ENCODE measurements at regions not wholly inside any gene's neighbourhood (a gene's known extent, or its start where the extent isn't known, plus 50 kb on each side); places are given as distances from the start of the nearest gene placed in this dataset.

- Mint-ChIP-seq H3K4me1 (peaks cover 0 to 8% (median 4%) of the 10 kb centered on the region in 4 donors), H3K36me3 (no peaks in the 10 kb centered on the region), H3K9me3 (no peaks in the 10 kb centered on the region), H3K4me3 (peak overlapping the region in 3 of 10 donors; percentile 7 to 46 (median 16)), H3K27me3 (peaks cover 4 to 23% (median 12%) of the 10 kb centered on the region in 5 donors), H3K27ac (no peak overlapping the region)
- DNase-seq (no peak), ATAC-seq (no peak)
- POLR2A ChIA-PET, result no interaction called here
Observed at GRCh38 chr2:198371921-198372543, 567.6 kb downstream of the PLCL1 start.

GRCh38 chr2:198371329-198371728 is 566.9 kb downstream of the PLCL1 start:
- no peak for ATAC-seq

GRCh38 chr2:198368089-198368488 is 563.7 kb downstream of the PLCL1 start:
- Mint-ChIP-seq H3K27ac (no peak overlapping the region), H3K9me3 (no peaks in the 10 kb centered on the region), H3K27me3 (peaks cover 3 to 33% (median 4%) of the 10 kb centered on the region in 5 donors), H3K4me1 (peaks cover 0 to 8% (median 4%) of the 10 kb centered on the region in 4 donors), H3K36me3 (no peaks in the 10 kb centered on the region), H3K4me3 (no peak overlapping the region)
- DNase-seq, result no peak
- no peak for ATAC-seq
- POLR2A ChIA-PET, result no interaction called here

More at GRCh38 chr2:198371329-198371728, 566.9 kb downstream of the PLCL1 start:
- Mint-ChIP-seq H3K27ac (no peak overlapping the region), H3K27me3 (peaks cover 6 to 21% (median 10%) of the 10 kb centered on the region in 5 donors), H3K4me1 (peaks cover 0 to 8% (median 4%) of the 10 kb centered on the region in 4 donors), H3K9me3 (no peaks in the 10 kb centered on the region), H3K36me3 (no peaks in the 10 kb centered on the region), H3K4me3 (no peak overlapping the region)
- POLR2A ChIA-PET, result no interaction called here
- DNase-seq, result no peak

- Mint-ChIP-seq H3K36me3 (no peaks in the 10 kb centered on the region), H3K27ac (no peak overlapping the region), H3K4me3 (no peak overlapping the region), H3K4me1 (no peaks in the 10 kb centered on the region), H3K9me3 (no peaks in the 10 kb centered on the region), H3K27me3 (peaks cover 4 to 51% (median 17%) of the 10 kb centered on the region in 5 donors)
- POLR2A ChIA-PET, result no interaction called here
- DNase-seq, result no peak
- no peak for ATAC-seq
Observed at GRCh38 chr2:198362740-198363139, 558.3 kb downstream of the PLCL1 start.

GRCh38 chr2:198359308-198359707 is 554.9 kb downstream of the PLCL1 start:
- ATAC-seq (no peak), DNase-seq (no peak)
- H3K36me3 Mint-ChIP-seq, result no peaks in the 10 kb centered on the region
- POLR2A ChIA-PET, result interaction anchor here (0.6 kb wide), 1 partner anchor 63 kb away, joined by 4 read pairs; no protein-coding TSS in a partner anchor
- no peak overlapping the region for H3K27ac Mint-ChIP-seq
- H3K9me3 Mint-ChIP-seq, result no peaks in the 10 kb centered on the region
- H3K4me3 Mint-ChIP-seq, result no peak overlapping the region
- peaks cover 4 to 34% (median 24%) of the 10 kb centered on the region in 5 donors for H3K27me3 Mint-ChIP-seq
- no peaks in the 10 kb centered on the region for H3K4me1 Mint-ChIP-seq

- DNase-seq (no peak), ATAC-seq (no peak)
- POLR2A ChIA-PET, result no interaction called here
- Mint-ChIP-seq H3K4me1 (no peaks in the 10 kb centered on the region), H3K27ac (no peak overlapping the region), H3K36me3 (no peaks in the 10 kb centered on the region), H3K27me3 (peaks cover 6 to 40% (median 28%) of the 10 kb centered on the region in 5 donors), H3K4me3 (no peak overlapping the region), H3K9me3 (no peaks in the 10 kb centered on the region)
Observed at GRCh38 chr2:198356157-198356556, 551.8 kb downstream of the PLCL1 start.

- H3K4me1 Mint-ChIP-seq, result no peaks in the 10 kb centered on the region
- no peaks in the 10 kb centered on the region for H3K36me3 Mint-ChIP-seq
- POLR2A ChIA-PET, result no interaction called here
- peaks cover 2 to 26% (median 19%) of the 10 kb centered on the region in 5 donors for H3K27me3 Mint-ChIP-seq
- ATAC-seq, result no peak
- DNase-seq, result no peak
- H3K4me3 Mint-ChIP-seq, result no peak overlapping the region
- H3K9me3 Mint-ChIP-seq, result no peaks in the 10 kb centered on the region
- no peak overlapping the region for H3K27ac Mint-ChIP-seq
Observed at GRCh38 chr2:198351647-198352046, 547.3 kb downstream of the PLCL1 start.

- no peak overlapping the region for H3K4me3 Mint-ChIP-seq
- H3K9me3 Mint-ChIP-seq, result no peaks in the 10 kb centered on the region
- POLR2A ChIA-PET, result no interaction called here
- H3K4me1 Mint-ChIP-seq, result no peaks in the 10 kb centered on the region
- ATAC-seq (no peak), DNase-seq (no peak)
- peaks cover 3 to 33% (median 19%) of the 10 kb centered on the region in 5 donors for H3K27me3 Mint-ChIP-seq
- no peaks in the 10 kb centered on the region for H3K36me3 Mint-ChIP-seq
- peak overlapping the region in 1 of 10 donors; percentile 32 for H3K27ac Mint-ChIP-seq
Observed at GRCh38 chr2:198347946-198348345, 543.6 kb downstream of the PLCL1 start.

GRCh38 chr2:198347349-198347748 is 543.0 kb downstream of the PLCL1 start:
- Mint-ChIP-seq H3K36me3 (no peaks in the 10 kb centered on the region), H3K27me3 (peaks cover 3 to 30% (median 19%) of the 10 kb centered on the region in 5 donors), H3K27ac (no peak overlapping the region), H3K9me3 (no peaks in the 10 kb centered on the region), H3K4me1 (no peaks in the 10 kb centered on the region), H3K4me3 (no peak overlapping the region)
- ATAC-seq (no peak), DNase-seq (no peak)
- POLR2A ChIA-PET, result no interaction called here

GRCh38 chr2:198343471-198343870 is 539.1 kb downstream of the PLCL1 start:
- ATAC-seq (no peak), DNase-seq (no peak)
- no peak overlapping the region for H3K4me3 Mint-ChIP-seq
- no peaks in the 10 kb centered on the region for H3K4me1 Mint-ChIP-seq
- peaks cover 9 to 36% (median 15%) of the 10 kb centered on the region in 5 donors for H3K27me3 Mint-ChIP-seq
- no peaks in the 10 kb centered on the region for H3K36me3 Mint-ChIP-seq
- H3K27ac Mint-ChIP-seq, result no peak overlapping the region
- H3K9me3 Mint-ChIP-seq, result no peaks in the 10 kb centered on the region
- POLR2A ChIA-PET, result no interaction called here

- no peak for ATAC-seq
- no peaks in the 10 kb centered on the region for H3K9me3 Mint-ChIP-seq
- peaks cover 13 to 49% (median 15%) of the 10 kb centered on the region in 5 donors for H3K27me3 Mint-ChIP-seq
- no peaks in the 10 kb centered on the region for H3K4me1 Mint-ChIP-seq
- no peak for DNase-seq
- POLR2A ChIA-PET, result no interaction called here
- H3K4me3 Mint-ChIP-seq, result no peak overlapping the region
- H3K36me3 Mint-ChIP-seq, result no peaks in the 10 kb centered on the region
- H3K27ac Mint-ChIP-seq, result no peak overlapping the region
Observed at GRCh38 chr2:198340846-198341245, 536.5 kb downstream of the PLCL1 start.

GRCh38 chr2:198339116-198339515 is 534.7 kb downstream of the PLCL1 start:
- Mint-ChIP-seq H3K27ac (no peak overlapping the region), H3K36me3 (no peaks in the 10 kb centered on the region), H3K4me3 (no peak overlapping the region), H3K4me1 (no peaks in the 10 kb centered on the region), H3K9me3 (no peaks in the 10 kb centered on the region), H3K27me3 (peaks cover 10 to 44% (median 13%) of the 10 kb centered on the region in 5 donors)
- POLR2A ChIA-PET, result no interaction called here
- ATAC-seq, result no peak
- DNase-seq, result no peak

- ATAC-seq (no peak), DNase-seq (no peak)
- Mint-ChIP-seq H3K9me3 (no peaks in the 10 kb centered on the region), H3K27me3 (peaks cover 10 to 54% (median 17%) of the 10 kb centered on the region in 5 donors), H3K4me3 (no peak overlapping the region), H3K36me3 (no peaks in the 10 kb centered on the region), H3K4me1 (no peaks in the 10 kb centered on the region), H3K27ac (no peak overlapping the region)
- POLR2A ChIA-PET, result no interaction called here
Observed at GRCh38 chr2:198337368-198337767, 533.0 kb downstream of the PLCL1 start.

- POLR2A ChIA-PET, result no interaction called here
- ATAC-seq (no peak), DNase-seq (no peak)
- no peaks in the 10 kb centered on the region for H3K9me3 Mint-ChIP-seq
- H3K27ac Mint-ChIP-seq, result no peak overlapping the region
- peaks cover 20 to 50% (median 30%) of the 10 kb centered on the region in 5 donors for H3K27me3 Mint-ChIP-seq
- no peak overlapping the region for H3K4me3 Mint-ChIP-seq
- H3K36me3 Mint-ChIP-seq, result no peaks in the 10 kb centered on the region
- H3K4me1 Mint-ChIP-seq, result peaks cover 2 to 27% (median 18%) of the 10 kb centered on the region in 4 donors
Observed at GRCh38 chr2:198328454-198328853, 524.1 kb downstream of the PLCL1 start.
